ENCODE measurements at regions not wholly inside any gene's neighbourhood (a gene's known extent, or its start where the extent isn't known, plus 50 kb on each side); places are given as distances from the start of the nearest gene placed in this dataset.
"Not testable (repeated sequence)": the region's sequence is repeated elsewhere in the genome, so short reads cannot be mapped to it uniquely, and the experiment has no call there.

DNA sequence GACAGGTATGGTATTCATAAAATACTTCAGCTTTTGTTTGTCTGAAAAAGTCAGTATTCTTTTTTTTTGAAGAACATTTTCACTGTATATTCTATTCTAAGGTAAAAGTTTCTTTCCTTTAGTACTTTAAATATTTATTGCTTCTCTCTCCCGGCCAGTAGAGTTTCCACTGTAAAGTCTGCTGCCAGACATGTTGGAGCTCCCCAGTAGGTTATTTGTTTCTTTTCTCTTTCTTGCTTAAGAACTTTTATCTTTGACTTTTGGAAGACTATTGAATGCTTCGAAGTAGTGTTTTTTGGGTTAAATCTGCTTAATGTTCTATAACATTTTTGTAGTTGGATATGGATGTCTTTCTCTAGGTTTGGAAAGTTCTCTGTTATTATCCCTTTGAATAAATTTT lies 1613.3 kb downstream of the SPATA31A7 start:
- H3K9me3 ChIP-seq (ENCODE audit: control insufficient read depth, insufficient read depth, low read length); ATAC-seq; H3K27me3 ChIP-seq (ENCODE audit: control insufficient read depth, insufficient read depth, low read length); intact Hi-C loops (cut with micrococcal nuclease); H3K9me3 Mint-ChIP-seq; H3K4me3 ChIP-seq (ENCODE audit: low read length); H3K36me3 ChIP-seq (ENCODE audit: control insufficient read depth, insufficient read depth, low read length); H3K27ac ChIP-seq (ENCODE audit: low read length); H3K36me3 Mint-ChIP-seq: not testable (repeated sequence)
- DNase-seq, result peak in 1 of 2 donors; percentile 11
- Mint-ChIP-seq H3K4me3 (peak overlapping the region; percentile 65), H3K27me3 (ENCODE audit: low read depth in 2 of 2) (peaks cover 45 to 57% of the 10 kb centered on the region in 2 donors), H3K4me1 (peaks cover 32 to 38% of the 10 kb centered on the region in 2 donors), H3K27ac (peak overlapping the region in 1 of 2 donors; percentile 1)
- peaks cover 35% of the 10 kb centered on the region for H3K4me1 ChIP-seq (ENCODE audit: control insufficient read depth, insufficient read depth, low read length)
- 56% methylated on average over 1 of the region's 2 CpGs for WGBS (ENCODE audit: insufficient coverage)

DNA sequence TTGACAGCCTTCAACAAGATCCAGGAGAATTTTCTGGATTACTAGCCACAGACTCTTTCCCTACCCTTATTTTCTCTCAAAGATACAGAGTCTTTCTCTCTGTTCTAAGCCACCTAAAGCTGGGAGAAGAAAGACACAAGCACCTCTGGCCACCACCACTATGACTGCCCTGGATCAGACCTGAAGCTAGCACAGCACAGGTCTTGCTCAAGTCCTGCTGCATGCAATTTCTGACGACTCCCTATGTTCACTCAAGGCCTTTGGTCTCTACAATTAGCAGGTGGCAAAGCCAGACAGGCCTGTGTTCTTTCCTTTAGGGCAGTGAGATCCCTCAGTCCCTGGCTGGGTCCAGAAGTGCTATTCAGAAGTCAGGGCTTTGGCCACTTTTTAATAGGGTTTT lies 1614.5 kb downstream of the SPATA31A7 start:
- WGBS (ENCODE audit: insufficient coverage), result 75% methylated on average over 1 of the region's 1 CpG
- DNase-seq; ATAC-seq; H3K9me3 Mint-ChIP-seq; H3K27ac Mint-ChIP-seq; intact Hi-C loops (cut with micrococcal nuclease); H3K4me3 ChIP-seq (ENCODE audit: low read length); H3K27me3 ChIP-seq (ENCODE audit: control insufficient read depth, insufficient read depth, low read length); H3K36me3 ChIP-seq (ENCODE audit: control insufficient read depth, insufficient read depth, low read length); H3K27ac ChIP-seq (ENCODE audit: low read length); H3K4me3 Mint-ChIP-seq; H3K9me3 ChIP-seq (ENCODE audit: control insufficient read depth, insufficient read depth, low read length); H3K36me3 Mint-ChIP-seq: not testable (repeated sequence)
- H3K4me1 Mint-ChIP-seq, result peaks cover 28 to 33% of the 10 kb centered on the region in 2 donors
- peaks cover 27% of the 10 kb centered on the region for H3K4me1 ChIP-seq (ENCODE audit: control insufficient read depth, insufficient read depth, low read length)
- H3K27me3 Mint-ChIP-seq (ENCODE audit: low read depth in 2 of 2), result peaks cover 45 to 58% of the 10 kb centered on the region in 2 donors

DNA sequence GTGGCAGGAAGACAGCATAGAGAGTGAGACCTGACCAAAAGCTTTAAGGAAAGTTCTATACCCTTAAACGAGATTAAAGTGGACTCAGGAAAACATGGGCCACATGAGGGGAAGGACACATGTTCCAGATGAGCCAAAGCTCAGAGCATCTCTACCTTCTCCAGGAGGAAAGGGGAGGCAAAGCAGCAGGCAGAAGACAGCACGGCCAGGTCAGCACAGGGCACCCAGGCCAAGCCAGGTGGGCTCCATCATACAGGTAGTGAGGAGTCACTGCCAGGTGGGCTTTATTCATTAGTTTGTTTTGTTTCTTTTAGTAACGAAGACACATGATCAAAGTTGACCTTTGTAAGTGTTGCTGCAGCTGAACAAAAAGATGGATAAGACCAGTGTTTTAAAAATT lies 1617.6 kb downstream of the SPATA31A7 start:
- H3K27ac Mint-ChIP-seq; H3K4me1 ChIP-seq (ENCODE audit: control insufficient read depth, insufficient read depth, low read length); H3K36me3 Mint-ChIP-seq; H3K36me3 ChIP-seq (ENCODE audit: control insufficient read depth, insufficient read depth, low read length); H3K4me3 Mint-ChIP-seq; H3K9me3 Mint-ChIP-seq; H3K9me3 ChIP-seq (ENCODE audit: control insufficient read depth, insufficient read depth, low read length); H3K27ac ChIP-seq (ENCODE audit: low read length); H3K27me3 ChIP-seq (ENCODE audit: control insufficient read depth, insufficient read depth, low read length); DNase-seq; ATAC-seq; intact Hi-C loops (cut with micrococcal nuclease); H3K4me1 Mint-ChIP-seq; H3K4me3 ChIP-seq (ENCODE audit: low read length): not testable (repeated sequence)
- 44% methylated on average over 2 of the region's 3 CpGs for WGBS (ENCODE audit: insufficient coverage)
- peaks cover 32 to 50% of the 10 kb centered on the region in 2 donors for H3K27me3 Mint-ChIP-seq (ENCODE audit: low read depth in 2 of 2)

DNA sequence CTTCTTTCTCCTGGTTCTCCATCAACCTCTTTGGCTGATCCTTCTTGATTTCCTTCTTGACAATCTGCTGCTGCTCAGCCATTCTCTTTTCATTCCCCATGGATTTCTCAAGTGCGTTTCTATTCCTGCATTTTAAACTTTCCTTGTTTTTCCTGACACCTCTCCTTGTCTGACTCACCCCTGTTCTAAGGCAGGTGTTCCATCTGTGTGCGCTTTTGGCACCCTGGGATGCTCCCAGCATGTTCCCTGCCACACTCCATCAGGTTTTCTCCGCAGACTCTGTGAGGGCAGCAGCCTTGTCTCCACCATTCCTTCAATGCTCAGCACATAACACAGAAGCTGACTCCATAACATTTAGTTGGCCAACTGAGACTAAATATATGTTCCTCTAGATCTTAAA lies 1618.2 kb downstream of the SPATA31A7 start:
- H3K9me3 Mint-ChIP-seq; H3K36me3 ChIP-seq (ENCODE audit: control insufficient read depth, insufficient read depth, low read length); H3K27ac ChIP-seq (ENCODE audit: low read length); ATAC-seq; DNase-seq; H3K27ac Mint-ChIP-seq; H3K4me1 Mint-ChIP-seq; H3K4me1 ChIP-seq (ENCODE audit: control insufficient read depth, insufficient read depth, low read length); H3K4me3 Mint-ChIP-seq; H3K4me3 ChIP-seq (ENCODE audit: low read length); intact Hi-C loops (cut with micrococcal nuclease); H3K36me3 Mint-ChIP-seq; H3K27me3 ChIP-seq (ENCODE audit: control insufficient read depth, insufficient read depth, low read length); H3K9me3 ChIP-seq (ENCODE audit: control insufficient read depth, insufficient read depth, low read length): not testable (repeated sequence)
- H3K27me3 Mint-ChIP-seq (ENCODE audit: low read depth in 2 of 2), result peaks cover 33 to 51% of the 10 kb centered on the region in 2 donors
- 79% methylated on average over 3 of the region's 3 CpGs for WGBS (ENCODE audit: insufficient coverage)

DNA sequence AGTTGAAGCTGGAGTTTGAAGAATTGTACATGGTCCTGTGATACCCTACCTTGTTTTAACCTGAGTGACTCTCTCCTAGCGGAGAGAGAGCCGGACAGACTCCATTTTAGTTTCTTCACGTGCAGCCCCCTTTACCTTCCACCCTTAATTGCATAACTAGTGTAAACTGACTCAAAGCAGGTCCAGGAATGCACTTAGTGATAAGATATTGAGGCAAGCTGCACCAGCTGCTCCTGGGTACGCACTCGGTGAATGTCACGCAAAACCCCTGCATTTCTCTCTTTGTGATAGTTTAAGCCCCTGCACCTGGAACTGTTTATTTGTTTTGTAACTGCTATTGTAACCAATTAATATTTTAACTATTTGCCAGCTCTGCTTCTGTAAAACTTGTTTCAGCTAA lies 1620.5 kb downstream of the SPATA31A7 start:
- H3K36me3 ChIP-seq (ENCODE audit: control insufficient read depth, insufficient read depth, low read length); H3K27ac Mint-ChIP-seq; H3K27ac ChIP-seq (ENCODE audit: low read length); H3K9me3 ChIP-seq (ENCODE audit: control insufficient read depth, insufficient read depth, low read length); H3K36me3 Mint-ChIP-seq; ATAC-seq; DNase-seq; H3K4me3 ChIP-seq (ENCODE audit: low read length); H3K9me3 Mint-ChIP-seq; intact Hi-C loops (cut with micrococcal nuclease); H3K4me1 ChIP-seq (ENCODE audit: control insufficient read depth, insufficient read depth, low read length); H3K4me3 Mint-ChIP-seq; H3K4me1 Mint-ChIP-seq; H3K27me3 ChIP-seq (ENCODE audit: control insufficient read depth, insufficient read depth, low read length): not testable (repeated sequence)
- 98% methylated on average over 6 of the region's 6 CpGs for WGBS (ENCODE audit: insufficient coverage)
- H3K27me3 Mint-ChIP-seq (ENCODE audit: low read depth in 2 of 2), result peaks cover 27 to 53% of the 10 kb centered on the region in 2 donors

DNA sequence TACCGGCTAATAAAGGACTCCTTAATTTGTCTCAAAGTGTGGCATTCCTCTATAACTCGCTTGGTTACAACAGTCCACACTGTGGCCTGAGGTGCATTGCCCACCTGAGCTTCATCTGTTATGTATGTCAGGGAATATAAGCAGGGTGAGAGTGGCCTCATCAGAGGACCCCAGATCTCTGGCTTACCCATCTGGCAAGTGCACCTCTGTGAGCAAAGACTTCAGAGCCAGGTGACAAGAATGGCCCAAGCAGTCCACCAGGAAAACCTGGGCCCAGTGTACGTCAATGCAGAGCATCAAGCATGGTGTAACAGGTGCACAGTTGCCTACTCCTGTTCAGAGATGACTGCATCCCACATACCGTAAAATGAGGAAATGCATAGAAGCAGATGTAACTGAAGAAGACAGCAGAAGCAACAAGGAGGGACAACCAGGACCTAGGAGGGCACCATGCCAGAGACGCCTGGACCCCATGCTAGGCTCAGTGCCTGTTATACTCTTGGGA lies 1621.0 kb downstream of the SPATA31A7 start:
- H3K4me1 Mint-ChIP-seq; DNase-seq; H3K36me3 ChIP-seq (ENCODE audit: control insufficient read depth, insufficient read depth, low read length); intact Hi-C loops (cut with micrococcal nuclease); H3K27me3 ChIP-seq (ENCODE audit: control insufficient read depth, insufficient read depth, low read length); H3K27ac Mint-ChIP-seq; H3K27ac ChIP-seq (ENCODE audit: low read length); H3K9me3 Mint-ChIP-seq; H3K9me3 ChIP-seq (ENCODE audit: control insufficient read depth, insufficient read depth, low read length); ATAC-seq; H3K4me3 ChIP-seq (ENCODE audit: low read length); H3K36me3 Mint-ChIP-seq; H3K4me1 ChIP-seq (ENCODE audit: control insufficient read depth, insufficient read depth, low read length); H3K4me3 Mint-ChIP-seq: not testable (repeated sequence)
- H3K27me3 Mint-ChIP-seq (ENCODE audit: low read depth in 2 of 2), result peaks cover 25 to 49% of the 10 kb centered on the region in 2 donors
- WGBS (ENCODE audit: insufficient coverage), result 83% methylated on average over 3 of the region's 5 CpGs

DNA sequence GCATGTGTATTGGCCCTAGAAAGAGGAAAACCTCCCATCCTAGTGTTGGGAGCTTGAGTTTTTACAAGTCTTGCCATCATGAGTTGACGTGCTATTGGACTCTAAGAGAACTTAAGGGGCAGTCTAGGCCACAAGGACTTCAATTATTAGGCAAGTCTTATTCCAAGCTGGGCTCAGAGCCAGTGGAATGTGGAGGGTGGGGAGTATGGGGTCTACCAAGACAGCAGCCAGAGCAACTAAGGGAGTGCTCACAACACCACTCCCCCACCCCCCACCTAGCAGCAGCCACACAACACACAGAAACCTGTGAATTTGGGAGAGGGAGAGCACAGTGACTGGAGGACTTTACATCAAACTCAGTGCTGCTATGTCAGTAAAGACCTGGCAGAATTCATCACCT lies 1625.6 kb downstream of the SPATA31A7 start:
- H3K27ac Mint-ChIP-seq; H3K27me3 ChIP-seq (ENCODE audit: control insufficient read depth, insufficient read depth, low read length); H3K4me3 ChIP-seq (ENCODE audit: low read length); H3K36me3 ChIP-seq (ENCODE audit: control insufficient read depth, insufficient read depth, low read length); intact Hi-C loops (cut with micrococcal nuclease); H3K9me3 ChIP-seq (ENCODE audit: control insufficient read depth, insufficient read depth, low read length); DNase-seq; H3K27ac ChIP-seq (ENCODE audit: low read length); ATAC-seq; H3K9me3 Mint-ChIP-seq; H3K4me1 ChIP-seq (ENCODE audit: control insufficient read depth, insufficient read depth, low read length); H3K4me1 Mint-ChIP-seq; H3K4me3 Mint-ChIP-seq: not testable (repeated sequence)
- Mint-ChIP-seq H3K36me3 (peaks cover 24% of the 10 kb centered on the region), H3K27me3 (ENCODE audit: low read depth in 2 of 2) (peaks cover 20 to 61% of the 10 kb centered on the region in 2 donors)
- WGBS (ENCODE audit: insufficient coverage), result 100% methylated on average over 1 of the region's 1 CpG

DNA sequence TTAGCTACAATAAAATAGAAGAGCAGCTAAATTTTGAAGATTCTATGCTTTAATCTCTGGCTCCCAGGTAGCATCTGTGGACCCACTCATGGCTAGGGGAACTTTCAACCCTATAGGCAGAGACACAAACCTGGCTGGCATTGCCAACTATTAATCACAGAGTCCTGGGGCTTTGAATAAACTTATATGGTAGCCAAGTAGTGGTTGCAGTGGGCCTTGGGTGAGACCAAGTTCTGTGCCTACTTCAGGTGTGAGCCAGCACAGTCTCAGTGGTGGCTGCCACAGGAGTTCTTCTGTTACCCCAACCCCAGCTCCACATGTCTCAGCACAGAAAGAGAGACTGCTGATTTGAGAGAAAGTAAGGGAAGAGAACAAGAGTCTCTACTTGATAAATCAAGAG lies 1626.5 kb downstream of the SPATA31A7 start:
- H3K27ac Mint-ChIP-seq; H3K4me3 Mint-ChIP-seq; H3K36me3 ChIP-seq (ENCODE audit: control insufficient read depth, insufficient read depth, low read length); H3K4me1 Mint-ChIP-seq; H3K27ac ChIP-seq (ENCODE audit: low read length); H3K4me1 ChIP-seq (ENCODE audit: control insufficient read depth, insufficient read depth, low read length); H3K4me3 ChIP-seq (ENCODE audit: low read length); intact Hi-C loops (cut with micrococcal nuclease); H3K27me3 ChIP-seq (ENCODE audit: control insufficient read depth, insufficient read depth, low read length); H3K9me3 ChIP-seq (ENCODE audit: control insufficient read depth, insufficient read depth, low read length); DNase-seq; ATAC-seq; H3K9me3 Mint-ChIP-seq: not testable (repeated sequence)
- peaks cover 17 to 55% of the 10 kb centered on the region in 2 donors for H3K27me3 Mint-ChIP-seq (ENCODE audit: low read depth in 2 of 2)
- peaks cover 24% of the 10 kb centered on the region for H3K36me3 Mint-ChIP-seq
